ENCODE measurements at regions not wholly inside any gene's neighbourhood (a gene's known extent, or its start where the extent isn't known, plus 50 kb on each side); places are given as distances from the start of the nearest gene placed in this dataset.

GRCh38 chr1:5501206-5501930, 490.9 kb downstream of the NPHP4 start:
- no peak for DNase-seq (ENCODE audit: low read depth in 3 of 3)

- DNase-seq (ENCODE audit: low read depth in 3 of 3) = no peak
These were observed 491.7 kb downstream of the NPHP4 start for GRCh38 chr1:5500541-5500940.

- DNase-seq (ENCODE audit: low read depth in 3 of 3) = no peak
These were observed 494.7 kb downstream of the NPHP4 start for GRCh38 chr1:5497503-5497902.

DNA sequence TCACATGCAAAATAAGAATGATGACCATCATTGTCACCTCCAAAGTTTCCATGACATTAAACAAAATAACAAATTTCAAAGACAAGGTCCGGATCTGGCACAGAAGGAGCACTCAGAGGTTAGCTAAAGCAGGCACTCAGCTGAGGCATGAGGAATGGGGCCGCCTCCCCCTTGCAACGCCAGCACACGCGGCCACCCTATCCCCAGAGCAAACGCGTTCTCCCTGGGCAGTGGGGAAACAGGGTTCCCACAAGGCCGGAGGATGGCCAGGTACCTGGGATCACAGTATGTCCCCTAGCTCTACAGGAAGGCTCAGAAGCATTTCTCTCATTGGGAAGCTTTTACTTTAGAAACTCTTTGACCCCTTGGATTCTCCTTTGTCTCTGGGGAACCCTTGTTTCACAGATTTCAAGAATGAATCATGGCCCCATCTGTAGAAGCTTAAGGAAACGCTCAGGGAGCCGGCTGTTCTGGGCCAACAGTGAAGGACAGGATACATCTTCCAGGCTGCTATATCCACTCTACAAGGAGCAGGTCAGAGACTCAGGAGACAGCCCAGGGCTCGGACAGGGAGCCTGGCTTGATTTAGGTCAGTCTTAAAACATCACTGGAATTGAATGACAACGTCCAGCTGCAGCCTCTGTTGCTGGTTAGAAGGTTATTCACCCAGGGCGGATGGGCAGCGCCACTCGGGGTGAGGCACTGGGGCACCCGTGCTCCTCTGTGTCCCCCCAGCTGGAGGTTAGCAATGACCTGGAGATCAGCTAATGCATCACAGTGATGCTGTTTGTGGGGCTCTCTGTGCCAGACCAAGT, 496.4 kb downstream of the NPHP4 start:
- no peak for DNase-seq (ENCODE audit: low read depth in 3 of 3)

- no peak for DNase-seq (ENCODE audit: low read depth in 3 of 3)
These were observed 497.7 kb downstream of the NPHP4 start for GRCh38 chr1:5494518-5494917.

GRCh38 chr1:5493851-5494311, 498.3 kb downstream of the NPHP4 start:
- DNase-seq (ENCODE audit: low read depth in 3 of 3) = no peak

GRCh38 chr1:5493275-5493674, 498.9 kb downstream of the NPHP4 start:
- no peak for DNase-seq (ENCODE audit: low read depth in 3 of 3)

GRCh38 chr1:5492846-5493245, 499.4 kb downstream of the NPHP4 start:
- no peak for DNase-seq (ENCODE audit: low read depth in 3 of 3)

GRCh38 chr1:5491207-5491904, 500.9 kb downstream of the NPHP4 start:
- no peak for DNase-seq (ENCODE audit: low read depth in 3 of 3)

GRCh38 chr1:5490635-5491034, 501.6 kb downstream of the NPHP4 start:
- no peak for DNase-seq (ENCODE audit: low read depth in 3 of 3)

DNA sequence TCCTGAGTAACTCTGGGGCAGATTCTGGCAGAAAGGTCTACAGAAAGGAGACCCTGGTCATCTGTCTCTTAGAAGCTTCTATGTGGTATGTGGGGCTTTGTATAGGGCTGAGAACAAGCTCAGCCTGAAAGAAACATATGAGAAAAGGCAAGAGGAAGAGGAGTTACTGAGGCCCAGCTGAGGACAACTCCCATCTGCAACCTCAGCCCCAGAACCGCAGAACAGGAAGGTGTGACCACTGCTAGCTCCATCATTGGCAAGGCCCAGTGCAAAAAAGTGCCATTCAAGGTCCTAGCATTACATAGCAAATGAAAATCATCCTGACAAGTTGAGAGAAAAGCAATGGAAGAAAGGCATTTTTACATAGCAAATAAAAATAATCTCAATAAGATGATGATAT, 503.8 kb downstream of the NPHP4 start:
- DNase-seq (ENCODE audit: low read depth in 3 of 3) = no peak

DNA sequence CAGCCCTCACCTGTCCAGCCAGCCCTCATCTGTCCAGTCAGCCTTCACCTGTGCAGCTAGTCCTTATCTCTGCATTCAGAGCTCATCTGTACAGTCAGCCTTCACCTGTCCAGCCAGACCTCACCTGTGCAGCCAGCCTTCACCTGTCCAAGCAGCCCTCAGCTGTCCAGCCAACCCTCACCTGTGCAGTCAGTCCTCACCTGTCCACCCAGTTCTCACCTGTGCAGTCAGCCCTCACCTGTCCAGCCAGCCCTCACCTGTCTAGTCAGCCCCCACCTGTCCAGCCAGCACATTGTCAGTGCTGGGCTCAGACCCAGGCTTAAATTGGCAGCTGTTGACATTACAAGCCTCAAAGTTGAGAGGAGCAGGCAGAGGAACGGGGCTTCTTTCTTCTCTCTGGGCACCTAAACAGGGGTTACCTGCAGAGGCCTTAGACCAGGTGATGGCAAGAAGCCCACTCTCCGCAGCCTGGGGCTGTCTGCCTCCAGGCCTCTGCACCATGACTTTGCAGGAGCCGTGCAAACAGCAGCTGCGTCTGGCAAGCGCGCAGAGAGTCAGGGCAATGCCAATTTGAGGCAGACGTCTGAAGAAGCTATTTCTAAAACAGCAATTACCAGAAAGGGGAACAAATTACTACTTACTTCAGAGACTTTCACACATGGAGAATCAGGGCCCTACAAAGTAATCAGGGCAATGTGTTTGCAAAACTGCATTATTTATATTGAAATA, 506.1 kb downstream of the NPHP4 start:
- DNase-seq (ENCODE audit: low read depth in 3 of 3) = no peak

- no peak for DNase-seq (ENCODE audit: low read depth in 3 of 3)
These were observed 506.8 kb downstream of the NPHP4 start for GRCh38 chr1:5485436-5485835.

DNA sequence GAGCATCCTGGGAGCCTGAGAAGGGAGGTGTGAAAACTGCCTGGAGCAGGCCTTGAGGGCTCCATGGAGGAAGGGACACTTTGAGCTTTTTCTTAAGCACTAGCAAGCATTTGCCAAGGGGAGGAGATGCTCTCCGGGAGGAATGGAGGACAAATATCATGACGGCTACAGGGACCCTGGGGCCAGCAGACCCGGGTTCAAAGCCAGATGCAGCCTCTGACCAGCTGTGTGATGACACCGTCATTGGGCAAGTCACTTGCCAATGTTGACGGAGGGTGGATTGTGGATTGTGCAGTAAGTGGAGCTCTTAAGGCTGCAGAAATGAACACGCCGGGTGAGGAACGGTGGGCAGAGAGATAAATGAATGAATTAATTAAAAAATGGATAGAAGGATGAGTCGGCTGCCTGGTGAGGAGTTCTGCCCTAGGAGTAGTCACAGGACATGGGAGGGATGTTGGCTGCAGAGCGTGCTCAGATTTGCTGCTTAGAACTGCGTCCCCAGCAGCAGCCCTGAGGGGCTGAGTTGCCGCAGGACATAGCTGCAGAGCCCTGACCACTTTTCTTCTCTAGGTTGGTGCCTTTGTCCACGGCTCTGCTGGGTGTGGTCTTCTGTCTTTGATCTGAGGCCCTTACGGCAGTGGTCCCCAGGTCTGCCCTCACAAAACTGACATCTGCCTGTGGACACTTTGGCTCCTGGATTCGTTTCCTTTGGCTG, 507.6 kb downstream of the NPHP4 start:
- no peak for DNase-seq (ENCODE audit: low read depth in 3 of 3)

DNA sequence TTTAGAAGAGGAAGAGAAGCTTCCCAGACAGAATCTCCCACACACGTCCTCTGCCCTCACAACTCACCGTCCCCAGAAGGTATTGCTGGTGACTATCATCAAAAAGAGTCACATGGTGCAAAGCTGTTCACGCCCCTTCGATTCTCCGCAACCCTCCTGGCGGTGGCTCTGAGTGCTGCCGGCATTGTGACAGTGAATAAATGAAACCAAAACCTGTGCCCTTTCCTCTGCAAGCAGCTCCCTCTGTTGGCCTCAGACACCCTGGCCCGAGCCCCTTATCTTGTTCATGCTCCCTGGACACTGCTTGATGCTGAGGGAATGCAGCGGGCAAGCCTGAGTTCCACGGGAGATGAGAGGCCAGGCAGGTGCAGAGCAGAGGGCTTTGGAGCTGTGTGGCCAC, 510.3 kb downstream of the NPHP4 start:
- peak in 1 of 3 experiments; percentile 5 for DNase-seq (ENCODE audit: low read depth in 3 of 3)

DNA sequence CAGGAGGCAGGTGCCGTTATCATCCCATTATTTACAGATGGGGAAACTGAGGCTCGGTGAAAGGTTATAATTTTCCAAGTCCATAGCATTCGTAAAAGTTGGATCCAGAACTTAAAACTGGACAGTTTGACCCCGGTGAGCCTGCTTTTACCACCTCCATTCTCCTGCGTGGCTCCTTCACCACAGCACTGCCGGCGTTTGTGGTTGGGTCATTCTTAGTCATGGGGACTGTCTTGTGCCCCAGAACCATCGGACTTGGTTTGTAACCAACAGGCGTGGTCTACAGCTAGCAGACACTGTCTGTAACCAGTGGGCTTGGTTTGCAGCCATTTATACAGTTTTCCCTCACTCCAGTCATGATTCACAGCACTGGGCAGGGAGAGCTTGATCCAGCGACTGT, 511.3 kb downstream of the NPHP4 start:
- DNase-seq (ENCODE audit: low read depth in 3 of 3) = no peak

- no peak for DNase-seq (ENCODE audit: low read depth in 3 of 3)
These were observed 512.2 kb downstream of the NPHP4 start for GRCh38 chr1:5479876-5480646.

GRCh38 chr1:5478961-5479360, 513.3 kb downstream of the NPHP4 start:
- no peak for DNase-seq (ENCODE audit: low read depth in 3 of 3)

GRCh38 chr1:5478156-5478695, 514.0 kb downstream of the NPHP4 start:
- no peak for DNase-seq (ENCODE audit: low read depth in 3 of 3)

- DNase-seq (ENCODE audit: low read depth in 3 of 3) = no peak
These were observed 514.5 kb downstream of the NPHP4 start for GRCh38 chr1:5477716-5478115.
